ENCODE measurements at regions not wholly inside any gene's neighbourhood (a gene's known extent, or its start where the extent isn't known, plus 50 kb on each side); places are given as distances from the start of the nearest gene placed in this dataset.

GRCh38 chr15:70273808-70274207 is 176.1 kb upstream of the TLE3 start:
- no peak overlapping the region for H2BK120ac ChIP-seq (ENCODE audit: low read depth, low read length, poor library complexity, severe bottlenecking)
- no peak overlapping the region; a peak in 1 of 7 replicates for H3K27ac Mint-ChIP-seq
- H3K36me3 Mint-ChIP-seq (ENCODE audit: insufficient read depth in 1 of 3, low read depth in 3 of 3), result no peaks in the 10 kb centered on the region
- no peak overlapping the region for H2BK5ac ChIP-seq (ENCODE audit: insufficient read length, low read length)
- H3K27me3 ChIP-seq (ENCODE audit: insufficient read depth, low read length), result no peaks in the 10 kb centered on the region
- H2AFZ ChIP-seq (ENCODE audit: low read length), result no peak overlapping the region
- H2BK12ac ChIP-seq (ENCODE audit: insufficient read length, low read depth, low read length), result no peak overlapping the region
- peaks cover 28% of the 10 kb centered on the region for H3K27me3 Mint-ChIP-seq (ENCODE audit: low read depth)
- no peaks in the 10 kb centered on the region for H3K79me1 ChIP-seq (ENCODE audit: insufficient read depth, low read depth, low read length, poor library complexity, severe bottlenecking)
- H3K79me2 ChIP-seq (ENCODE audit: insufficient read depth, low read length), result no peaks in the 10 kb centered on the region
- H2AK5ac ChIP-seq (ENCODE audit: insufficient read length, low read length), result no peak overlapping the region
- no peak overlapping the region for H3K23ac ChIP-seq (ENCODE audit: insufficient read length, low read depth, low read length)
- H4K20me1 ChIP-seq (ENCODE audit: control insufficient read depth, insufficient read depth, insufficient read length), result no peaks in the 10 kb centered on the region
- no peak overlapping the region for H3K4me2 ChIP-seq (ENCODE audit: insufficient read depth, insufficient read length, low read length)
- no peak for TF ChIP-seq CTCF (conservative IDR thresholded peaks at IDR 0.05)
- peaks cover 25 to 27% of the 10 kb centered on the region in 2 experiments for H3K4me1 Mint-ChIP-seq
- no peak overlapping the region for H4K8ac ChIP-seq (replicated peaks; ENCODE audit: insufficient read length, low read depth, low read length)
- H3K4me3 Mint-ChIP-seq, result no peak overlapping the region
- H3K56ac ChIP-seq (ENCODE audit: insufficient read length, low read depth, low read length), result no peak overlapping the region
- no peaks in the 10 kb centered on the region for H3K9me3 ChIP-seq (ENCODE audit: control insufficient read depth, low read depth, low read length)
- H4K91ac ChIP-seq (ENCODE audit: insufficient read length, low read depth, low read length), result no peak overlapping the region
- no peak overlapping the region for H3K27ac ChIP-seq (ENCODE audit: insufficient read length, low read depth, low read length)
- H3T11ph ChIP-seq (ENCODE audit: low read length), result no peak overlapping the region
- peaks cover 5% of the 10 kb centered on the region for H3K23me2 ChIP-seq (ENCODE audit: insufficient read length, low read depth, low read length, poor library complexity, severe bottlenecking)
- no peak overlapping the region for H2BK15ac ChIP-seq (ENCODE audit: low read depth, low read length)
- H2BK20ac ChIP-seq (ENCODE audit: low read depth, low read length, poor library complexity, severe bottlenecking), result no peak overlapping the region
- WGBS (ENCODE audit: extremely low coverage, insufficient read length, low lambda C conversion rate), result no CpG with 5 or more reads among the region's 3 CpGs
- no peak for DNase-seq
- no peak overlapping the region for H3K9ac ChIP-seq (ENCODE audit: extremely low read depth, insufficient read length, low read length)
- no peak overlapping the region for H3K14ac ChIP-seq (ENCODE audit: insufficient read depth, low read length)
- no peak overlapping the region for H3K4ac ChIP-seq (ENCODE audit: low read depth, low read length)
- H3K4me1 ChIP-seq (ENCODE audit: insufficient read depth, low read length), result no peaks in the 10 kb centered on the region
- H3K18ac ChIP-seq (ENCODE audit: insufficient read length, low read depth, low read length), result no peak overlapping the region
- no peaks in the 10 kb centered on the region for H3K9me3 Mint-ChIP-seq
- H4K5ac ChIP-seq (ENCODE audit: insufficient read length, low read depth, low read length), result no peak overlapping the region
